ENCODE measurements at regions not wholly inside any gene's neighbourhood (a gene's known extent, or its start where the extent isn't known, plus 50 kb on each side); places are given as distances from the start of the nearest gene placed in this dataset.

DNA sequence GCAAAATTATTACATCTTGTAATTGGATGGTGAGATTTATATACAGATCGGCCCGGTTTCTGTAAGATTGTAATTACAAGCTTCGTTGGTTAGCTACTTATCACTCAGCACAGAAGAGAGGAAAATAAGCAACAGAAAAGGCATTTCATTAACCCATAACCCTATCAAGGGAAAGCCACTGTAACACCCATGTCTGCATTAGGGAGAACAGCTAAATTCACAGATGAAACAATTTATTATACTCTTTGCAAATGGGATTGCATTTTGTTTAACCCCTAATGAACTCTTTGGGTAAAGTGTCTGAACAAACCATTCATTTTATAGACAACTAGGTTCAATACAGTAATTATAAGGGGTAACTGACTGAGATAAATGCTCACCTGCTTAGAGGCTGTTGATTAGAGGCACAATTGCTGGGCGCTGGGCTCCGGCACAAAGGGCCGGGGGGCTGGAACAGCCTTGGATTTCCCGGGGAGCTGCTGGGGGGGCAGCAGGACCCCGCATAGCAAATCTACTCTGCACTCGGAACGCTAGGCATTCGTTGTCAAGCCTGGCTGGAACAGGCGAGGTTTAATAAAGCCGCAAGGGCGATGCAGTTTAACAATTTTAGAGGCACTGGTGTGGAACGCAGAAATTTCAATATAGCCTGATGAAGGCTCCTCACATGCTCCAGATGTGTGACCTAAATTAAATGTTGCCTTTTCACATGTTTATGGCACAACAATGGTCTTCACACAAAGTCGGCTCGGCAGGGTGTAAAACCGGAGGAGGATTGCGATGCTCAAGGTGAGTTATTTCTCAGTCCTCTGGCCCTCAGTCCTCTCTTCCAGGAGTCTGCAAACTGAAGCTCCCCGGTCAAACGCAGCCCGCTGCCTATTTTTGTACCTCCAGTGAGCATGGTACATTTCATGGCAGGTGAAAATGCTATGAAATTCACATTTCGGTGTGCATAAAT, 134.0 kb upstream of the IRX6 start:
- Mint-ChIP-seq H3K4me1 (no peaks in the 10 kb centered on the region), H3K9me3 (peaks cover 0 to 3% of the 10 kb centered on the region in 2 donors), H3K27ac (no peak overlapping the region), H3K36me3 (no peaks in the 10 kb centered on the region), H3K27me3 (ENCODE audit: low read depth in 2 of 2) (no peaks in the 10 kb centered on the region), H3K4me3 (no peak overlapping the region)
- no peak for ATAC-seq
- TF ChIP-seq, protein P1, sequence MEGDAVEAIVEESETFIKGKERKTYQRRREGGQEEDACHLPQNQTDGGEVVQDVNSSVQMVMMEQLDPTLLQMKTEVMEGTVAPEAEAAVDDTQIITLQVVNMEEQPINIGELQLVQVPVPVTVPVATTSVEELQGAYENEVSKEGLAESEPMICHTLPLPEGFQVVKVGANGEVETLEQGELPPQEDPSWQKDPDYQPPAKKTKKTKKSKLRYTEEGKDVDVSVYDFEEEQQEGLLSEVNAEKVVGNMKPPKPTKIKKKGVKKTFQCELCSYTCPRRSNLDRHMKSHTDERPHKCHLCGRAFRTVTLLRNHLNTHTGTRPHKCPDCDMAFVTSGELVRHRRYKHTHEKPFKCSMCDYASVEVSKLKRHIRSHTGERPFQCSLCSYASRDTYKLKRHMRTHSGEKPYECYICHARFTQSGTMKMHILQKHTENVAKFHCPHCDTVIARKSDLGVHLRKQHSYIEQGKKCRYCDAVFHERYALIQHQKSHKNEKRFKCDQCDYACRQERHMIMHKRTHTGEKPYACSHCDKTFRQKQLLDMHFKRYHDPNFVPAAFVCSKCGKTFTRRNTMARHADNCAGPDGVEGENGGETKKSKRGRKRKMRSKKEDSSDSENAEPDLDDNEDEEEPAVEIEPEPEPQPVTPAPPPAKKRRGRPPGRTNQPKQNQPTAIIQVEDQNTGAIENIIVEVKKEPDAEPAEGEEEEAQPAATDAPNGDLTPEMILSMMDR (IDR thresholded peaks at IDR 0.05) = no peak
- DNase-seq = no peak
- Histone ChIP-seq H3K4me1 (ENCODE audit: control insufficient read depth, insufficient read depth, low read length) (no peaks in the 10 kb centered on the region), H3K9me3 (ENCODE audit: control insufficient read depth, insufficient read depth, low read length) (no peaks in the 10 kb centered on the region), H3K27me3 (ENCODE audit: control insufficient read depth, insufficient read depth, low read length) (no peaks in the 10 kb centered on the region), H3K36me3 (ENCODE audit: control insufficient read depth, insufficient read depth, low read length) (no peaks in the 10 kb centered on the region), H3K4me3 (ENCODE audit: low read length) (no peak overlapping the region), H3K27ac (ENCODE audit: low read length) (no peak overlapping the region)
- intact Hi-C loops (cut with micrococcal nuclease) = no loop called here
- 57% methylated on average over 21 of the region's 23 CpGs for WGBS (ENCODE audit: insufficient coverage)

DNA sequence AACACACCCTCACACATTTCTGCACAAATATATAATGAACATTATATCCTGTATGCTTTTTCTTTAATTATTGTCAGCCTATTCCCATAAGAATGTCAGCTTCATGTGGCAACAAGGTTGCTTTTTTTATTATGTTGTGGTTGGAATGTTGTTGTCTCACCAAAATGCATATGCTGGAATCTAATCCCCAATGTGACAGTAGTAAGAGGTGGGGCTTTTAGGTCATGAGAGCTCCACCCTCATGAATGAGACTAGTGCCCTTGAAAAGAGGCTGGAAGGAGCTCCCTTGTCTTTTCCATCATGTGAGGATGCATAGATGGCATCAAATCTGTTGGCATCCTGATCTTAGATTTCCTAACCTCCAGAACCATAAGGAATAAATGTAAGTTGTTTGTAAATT, 131.3 kb upstream of the IRX6 start:
- Mint-ChIP-seq H3K27me3 (ENCODE audit: low read depth in 2 of 2) (peaks cover 0 to 2% of the 10 kb centered on the region in 2 donors), H3K36me3 (no peaks in the 10 kb centered on the region), H3K4me3 (no peak overlapping the region), H3K4me1 (no peaks in the 10 kb centered on the region), H3K9me3 (peaks cover 0 to 4% of the 10 kb centered on the region in 2 donors), H3K27ac (no peak overlapping the region)
- Histone ChIP-seq H3K4me3 (ENCODE audit: low read length) (no peak overlapping the region), H3K9me3 (ENCODE audit: control insufficient read depth, insufficient read depth, low read length) (no peaks in the 10 kb centered on the region), H3K36me3 (ENCODE audit: control insufficient read depth, insufficient read depth, low read length) (no peaks in the 10 kb centered on the region), H3K27me3 (ENCODE audit: control insufficient read depth, insufficient read depth, low read length) (no peaks in the 10 kb centered on the region), H3K27ac (ENCODE audit: low read length) (no peak overlapping the region), H3K4me1 (ENCODE audit: control insufficient read depth, insufficient read depth, low read length) (no peaks in the 10 kb centered on the region)
- no peak for ATAC-seq
- TF ChIP-seq, protein P1 (IDR thresholded peaks at IDR 0.05) = no peak
- intact Hi-C loops (cut with micrococcal nuclease) = no loop called here
- DNase-seq = no peak

DNA sequence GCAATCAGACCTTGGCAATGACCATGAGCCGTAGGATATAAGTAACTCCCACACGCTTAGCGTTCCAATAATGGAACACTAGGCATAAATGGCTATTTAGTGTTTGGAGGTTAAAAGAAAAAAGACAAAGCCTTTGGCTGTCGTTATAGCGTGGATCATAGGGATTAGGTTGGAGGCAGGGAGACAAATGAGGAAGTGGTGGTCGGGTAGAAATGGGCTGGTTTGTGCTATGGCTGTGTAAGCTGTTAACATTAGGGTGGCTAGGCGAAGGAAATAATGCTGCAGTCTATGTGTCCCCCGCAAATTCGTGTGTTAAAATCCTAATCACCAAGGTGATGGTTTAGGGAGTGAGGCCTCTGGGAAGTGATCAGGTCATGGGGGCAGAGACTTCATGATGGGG, 120.4 kb upstream of the IRX6 start:
- Mint-ChIP-seq H3K27ac (no peak overlapping the region), H3K4me1 (no peaks in the 10 kb centered on the region), H3K9me3 (no peaks in the 10 kb centered on the region), H3K4me3 (no peak overlapping the region), H3K27me3 (ENCODE audit: low read depth in 2 of 2) (no peaks in the 10 kb centered on the region), H3K36me3 (no peaks in the 10 kb centered on the region)
- ATAC-seq = no peak
- Histone ChIP-seq H3K27me3 (ENCODE audit: control insufficient read depth, insufficient read depth, low read length) (no peaks in the 10 kb centered on the region), H3K4me3 (ENCODE audit: low read length) (no peak overlapping the region), H3K4me1 (ENCODE audit: control insufficient read depth, insufficient read depth, low read length) (no peaks in the 10 kb centered on the region), H3K27ac (ENCODE audit: low read length) (no peak overlapping the region), H3K9me3 (ENCODE audit: control insufficient read depth, insufficient read depth, low read length) (no peaks in the 10 kb centered on the region), H3K36me3 (ENCODE audit: control insufficient read depth, insufficient read depth, low read length) (no peaks in the 10 kb centered on the region)
- intact Hi-C loops (cut with micrococcal nuclease) = no loop called here
- TF ChIP-seq, protein P1 (IDR thresholded peaks at IDR 0.05) = no peak
- 70% methylated on average over 9 of the region's 9 CpGs for WGBS (ENCODE audit: insufficient coverage)
- DNase-seq = no peak

DNA sequence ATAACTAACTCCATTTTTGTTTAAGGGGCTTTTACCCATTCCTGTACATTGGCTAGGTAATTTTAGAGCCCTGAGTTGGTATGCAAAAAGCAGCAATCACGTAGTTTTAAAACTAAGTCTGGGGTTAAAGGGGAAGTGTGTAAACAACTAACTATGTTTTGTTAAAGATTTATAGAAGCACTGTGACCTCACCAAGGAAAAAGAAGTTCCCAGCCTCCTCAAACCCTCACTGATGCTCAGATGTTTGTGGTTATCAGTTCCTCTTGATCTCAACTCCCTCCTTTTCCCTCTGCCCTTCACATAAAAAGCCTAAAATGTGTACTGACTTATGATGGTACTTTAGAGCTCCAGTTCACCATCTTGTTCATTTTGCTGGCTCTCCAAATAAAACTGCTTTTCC, 119.9 kb upstream of the IRX6 start:
- no peaks in the 10 kb centered on the region for H3K9me3 ChIP-seq (ENCODE audit: control insufficient read depth, insufficient read depth, low read length)
- Mint-ChIP-seq H3K36me3 (no peaks in the 10 kb centered on the region), H3K27ac (no peak overlapping the region), H3K9me3 (no peaks in the 10 kb centered on the region), H3K27me3 (ENCODE audit: low read depth in 2 of 2) (no peaks in the 10 kb centered on the region), H3K4me3 (no peak overlapping the region), H3K4me1 (no peaks in the 10 kb centered on the region)
- TF ChIP-seq, protein P1 (IDR thresholded peaks at IDR 0.05) = no peak
- DNase-seq = no peak
- no peak overlapping the region for H3K27ac ChIP-seq (ENCODE audit: low read length)
- H3K27me3 ChIP-seq (ENCODE audit: control insufficient read depth, insufficient read depth, low read length) = no peaks in the 10 kb centered on the region
- H3K4me1 ChIP-seq (ENCODE audit: control insufficient read depth, insufficient read depth, low read length) = no peaks in the 10 kb centered on the region
- no peaks in the 10 kb centered on the region for H3K36me3 ChIP-seq (ENCODE audit: control insufficient read depth, insufficient read depth, low read length)
- H3K4me3 ChIP-seq (ENCODE audit: low read length) = no peak overlapping the region
- no peak for ATAC-seq
- intact Hi-C loops (cut with micrococcal nuclease) = no loop called here
- 0% methylated on average over 1 of the region's 1 CpG for WGBS (ENCODE audit: insufficient coverage)
